B cell (primary cell): ENCODE measurements at regions not wholly inside any gene's neighbourhood (a gene's known extent, or its start where the extent isn't known, plus 50 kb on each side); places are given as distances from the start of the nearest gene placed in this dataset.
"Not testable (repeated sequence)": the region's sequence is repeated elsewhere in the genome, so short reads cannot be mapped to it uniquely, and the experiment has no call there.

Experiments
- EZH2 ChIP-seq: IDR thresholded peaks from 2 replicates; pipeline ENCODE4 v1.6.1; 2012; ENCODE audit warnings: borderline replicate concordance, low read depth, mild to moderate bottlenecking, moderate library complexity, low read length; ENCODE audit not compliant: insufficient read depth, poor library complexity, severe bottlenecking
- TF ChIP-seq, protein P1 (sequence below): fragments of 200-600 bp; IDR thresholded peaks from one replicate; pipeline ENCODE4 v1.8.0; 2022; ENCODE audit warnings: antibody characterized with exemption, mild to moderate bottlenecking

DNA sequence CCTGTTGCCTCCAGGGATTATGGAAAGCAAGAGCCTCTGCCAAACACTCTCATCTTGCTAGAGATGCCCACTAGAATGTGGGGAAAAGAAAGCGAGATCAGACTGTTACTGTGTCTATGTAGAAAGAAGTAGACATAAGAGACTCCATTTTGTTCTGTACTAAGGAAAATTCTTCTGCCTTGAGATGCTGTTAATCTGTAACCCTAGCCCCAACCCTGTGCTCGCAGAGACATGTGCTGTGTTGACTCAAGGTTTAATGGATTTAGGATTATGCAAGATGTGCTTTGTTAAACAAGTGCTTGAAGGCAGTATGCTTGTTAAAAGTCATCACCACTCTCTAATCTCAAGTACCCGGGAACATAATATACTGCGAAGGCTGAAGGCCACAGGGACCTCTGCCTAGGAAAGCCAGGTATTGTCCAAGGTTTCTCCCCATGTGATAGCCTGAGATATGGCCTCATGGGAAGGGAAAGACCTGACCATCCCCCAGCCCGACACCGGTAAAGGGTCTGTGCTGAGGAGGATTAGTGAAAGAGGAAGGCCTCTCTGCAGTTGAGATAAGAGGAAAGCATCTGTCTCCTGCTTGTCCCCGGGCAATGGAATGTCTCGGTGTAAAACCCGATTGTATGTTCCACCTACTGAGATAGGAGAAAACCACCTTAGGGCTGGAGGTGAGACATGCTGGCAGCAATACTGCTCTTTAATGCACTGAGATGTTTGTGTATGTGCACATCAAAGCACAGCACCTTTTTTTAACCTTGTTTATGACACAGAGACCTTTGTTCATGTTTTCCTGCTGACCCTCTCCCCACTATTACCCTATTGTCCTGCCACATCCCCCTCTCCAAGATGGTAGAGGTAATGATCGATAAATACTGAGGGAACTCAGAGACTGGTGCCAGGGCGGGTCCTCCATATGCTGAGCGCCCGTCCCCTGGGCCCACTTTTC lies 75.1 kb upstream of the CCDC180 start:
- TF ChIP-seq, protein P1, sequence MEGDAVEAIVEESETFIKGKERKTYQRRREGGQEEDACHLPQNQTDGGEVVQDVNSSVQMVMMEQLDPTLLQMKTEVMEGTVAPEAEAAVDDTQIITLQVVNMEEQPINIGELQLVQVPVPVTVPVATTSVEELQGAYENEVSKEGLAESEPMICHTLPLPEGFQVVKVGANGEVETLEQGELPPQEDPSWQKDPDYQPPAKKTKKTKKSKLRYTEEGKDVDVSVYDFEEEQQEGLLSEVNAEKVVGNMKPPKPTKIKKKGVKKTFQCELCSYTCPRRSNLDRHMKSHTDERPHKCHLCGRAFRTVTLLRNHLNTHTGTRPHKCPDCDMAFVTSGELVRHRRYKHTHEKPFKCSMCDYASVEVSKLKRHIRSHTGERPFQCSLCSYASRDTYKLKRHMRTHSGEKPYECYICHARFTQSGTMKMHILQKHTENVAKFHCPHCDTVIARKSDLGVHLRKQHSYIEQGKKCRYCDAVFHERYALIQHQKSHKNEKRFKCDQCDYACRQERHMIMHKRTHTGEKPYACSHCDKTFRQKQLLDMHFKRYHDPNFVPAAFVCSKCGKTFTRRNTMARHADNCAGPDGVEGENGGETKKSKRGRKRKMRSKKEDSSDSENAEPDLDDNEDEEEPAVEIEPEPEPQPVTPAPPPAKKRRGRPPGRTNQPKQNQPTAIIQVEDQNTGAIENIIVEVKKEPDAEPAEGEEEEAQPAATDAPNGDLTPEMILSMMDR = not testable (repeated sequence)
- not testable (repeated sequence) for TF ChIP-seq EZH2
